Cardiac fibroblast (primary cell): ENCODE measurements at regions not wholly inside any gene's neighbourhood (a gene's known extent, or its start where the extent isn't known, plus 50 kb on each side); places are given as distances from the start of the nearest gene placed in this dataset.

Experiments used
- DNase-seq, 2 donors: peaks; one replicate each; pipeline versions ENCODE4 v3.0.0 to v3.0.0-alpha.2; 2010; ENCODE audit warnings: low read depth in 2 of 2
- H3K4me3 ChIP-seq, 2 donors: replicated peaks in 1 of 2; 1 replicate in 1 of 2; 2 replicates in 1 of 2; pipeline ENCODE4 v1.5.1; 2011; ENCODE audit warnings: low read depth in 2 of 2, low read length in 2 of 2, mild to moderate bottlenecking in 2 of 2, moderate library complexity in 1 of 2
- CTCF ChIP-seq: IDR thresholded peaks from one replicate; pipeline ENCODE4 v1.5.1; 2011; ENCODE audit warnings: low read depth, mild to moderate bottlenecking, low read length, inconsistent platforms

GRCh38 chr11:36877149-36877548 lies 279.1 kb upstream of the RAG2 start:
- no peak overlapping the region for H3K4me3 ChIP-seq
- TF ChIP-seq CTCF, result no peak
- no peak for DNase-seq

DNA sequence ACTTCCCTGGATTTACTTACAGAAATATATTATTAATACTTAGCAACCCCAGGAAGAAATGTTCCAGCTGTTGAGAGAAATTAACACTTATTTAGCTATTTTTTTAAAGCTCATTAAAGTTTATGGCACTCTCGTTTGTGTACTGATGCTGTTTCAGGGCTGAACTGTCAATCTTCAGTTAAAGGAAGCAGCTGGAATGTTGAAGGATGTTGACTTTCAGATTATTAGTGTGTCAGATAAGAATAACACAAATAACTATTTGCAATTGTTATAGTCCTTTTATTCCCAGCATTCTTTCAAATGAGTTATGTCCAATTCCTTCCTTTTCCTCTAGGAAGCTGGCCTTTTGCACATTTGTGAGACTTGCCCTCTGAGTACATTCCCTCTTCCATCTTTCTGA lies 278.2 kb upstream of the RAG2 start:
- TF ChIP-seq CTCF, result no peak
- H3K4me3 ChIP-seq, result no peak overlapping the region
- DNase-seq, result no peak

DNA sequence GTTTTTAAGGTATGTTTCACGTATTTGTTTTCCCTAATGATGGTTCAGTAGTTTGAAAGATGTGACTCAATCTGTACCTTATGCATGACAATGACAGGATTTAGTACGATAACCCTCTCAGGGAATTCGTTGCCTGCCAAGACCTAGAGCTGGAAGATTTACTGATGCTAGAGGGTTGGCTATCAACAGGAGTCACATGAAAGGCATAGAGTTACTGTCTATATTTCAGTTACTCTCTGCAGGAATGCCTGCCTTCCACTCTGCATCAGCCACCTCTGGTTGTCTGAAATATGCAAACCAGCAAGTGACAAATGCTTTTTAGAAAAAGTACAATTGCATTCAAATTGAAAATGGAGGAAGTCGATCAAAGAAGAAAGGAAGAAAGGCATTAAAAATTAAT lies 276.3 kb upstream of the RAG2 start:
- no peak for TF ChIP-seq CTCF
- H3K4me3 ChIP-seq, result no peak overlapping the region
- no peak for DNase-seq

- no peak for DNase-seq
- no peak overlapping the region for H3K4me3 ChIP-seq
- no peak for TF ChIP-seq CTCF
These were observed 272.3 kb upstream of the RAG2 start for GRCh38 chr11:36870361-36870760.

GRCh38 chr11:36868380-36868779 lies 270.3 kb upstream of the RAG2 start:
- no peak overlapping the region for H3K4me3 ChIP-seq
- DNase-seq, result no peak
- TF ChIP-seq CTCF, result no peak

DNA sequence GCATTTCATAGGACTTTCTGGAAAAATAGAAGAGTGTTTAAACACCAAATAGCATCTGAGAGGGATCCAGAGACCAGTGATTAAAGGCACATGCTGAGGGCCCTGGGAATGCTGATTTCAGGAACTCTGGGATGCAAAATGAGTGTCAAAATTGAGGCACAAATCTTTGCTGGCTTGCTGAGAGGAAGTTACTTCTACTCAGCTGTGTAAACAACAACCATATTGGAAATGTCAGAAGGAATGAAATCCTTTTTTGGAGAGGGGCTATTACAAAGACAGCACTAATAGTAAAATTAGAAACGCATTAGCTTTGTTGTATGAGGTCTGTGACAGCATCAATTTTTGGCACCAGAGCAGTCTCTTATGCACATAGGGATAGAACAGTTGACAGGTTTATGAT lies 267.8 kb upstream of the RAG2 start:
- DNase-seq, result no peak
- no peak for TF ChIP-seq CTCF
- no peak overlapping the region for H3K4me3 ChIP-seq

DNA sequence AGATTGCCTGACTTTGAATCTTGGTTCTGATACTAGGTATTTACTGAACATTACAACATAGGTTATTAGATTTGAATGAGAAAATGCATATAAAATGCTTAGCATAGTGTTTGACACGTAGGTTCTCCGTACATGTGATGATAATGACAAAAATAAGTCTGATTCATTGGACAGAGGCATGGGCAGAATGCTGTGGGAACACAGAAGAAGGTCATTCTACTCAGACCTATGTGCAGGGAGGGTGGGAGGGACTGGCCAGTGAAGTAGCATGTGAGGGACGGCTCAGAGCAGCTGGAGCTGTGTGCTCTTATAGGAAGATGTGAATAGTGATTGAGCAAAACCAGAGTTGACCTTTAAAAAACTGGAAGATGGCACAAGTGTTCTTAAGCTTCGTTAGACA lies 256.8 kb upstream of the RAG2 start:
- TF ChIP-seq CTCF, result no peak
- H3K4me3 ChIP-seq, result no peak overlapping the region
- no peak for DNase-seq
